AG09319 (cell line): ENCODE measurements at regions not wholly inside any gene's neighbourhood (a gene's known extent, or its start where the extent isn't known, plus 50 kb on each side); places are given as distances from the start of the nearest gene placed in this dataset.

Experiments used
- DNase-seq: peaks from one replicate; pipeline ENCODE4 v3.0.0-alpha.2; 2010; ENCODE audit warnings: low read depth; ENCODE audit errors: extremely low read depth
- CTCF ChIP-seq: IDR thresholded peaks from 2 replicates; pipeline ENCODE4 v1.5.1; 2011; ENCODE audit warnings: low read depth, mild to moderate bottlenecking, inconsistent platforms, low read length, moderate library complexity

GRCh38 chr16:51818342-51818944 lies 667.4 kb upstream of the SALL1 start:
- TF ChIP-seq CTCF: peak; percentile 93
- DNase-seq: peak; percentile 19

GRCh38 chr16:51816929-51817328 lies 665.9 kb upstream of the SALL1 start:
- no peak for DNase-seq
- no peak for TF ChIP-seq CTCF

- TF ChIP-seq CTCF: no peak
- no peak for DNase-seq
These were observed 664.5 kb upstream of the SALL1 start for GRCh38 chr16:51815523-51815922.

GRCh38 chr16:51814617-51815016 lies 663.5 kb upstream of the SALL1 start:
- no peak for TF ChIP-seq CTCF
- DNase-seq: no peak

- TF ChIP-seq CTCF: peak; percentile 2; the same call in 1 of the 2 replicates
- no peak for DNase-seq
These were observed 662.5 kb upstream of the SALL1 start for GRCh38 chr16:51813609-51814008.

GRCh38 chr16:51812945-51813344 lies 661.9 kb upstream of the SALL1 start:
- no peak for TF ChIP-seq CTCF
- no peak for DNase-seq

GRCh38 chr16:51807551-51807950 lies 656.5 kb upstream of the SALL1 start:
- DNase-seq: no peak
- TF ChIP-seq CTCF: no peak
